H1 (cell line): ENCODE measurements at regions not wholly inside any gene's neighbourhood (a gene's known extent, or its start where the extent isn't known, plus 50 kb on each side); places are given as distances from the start of the nearest gene placed in this dataset.

Source experiments
- CTCF ChIA-PET: fragments of 300-600 bp; sonication (Branson Sonifier 250); formaldehyde crosslinking; loops from one replicate; lab custom pipeline; 2021; ENCODE audit not compliant: partially characterized antibody; lab: Charles Lee
- POLR2A ChIA-PET: fragments of 300-600 bp; sonication (Branson Sonifier 250); formaldehyde crosslinking; loops from one replicate; lab custom pipeline; 2021; ENCODE audit warnings: inconsistent platforms; ENCODE audit not compliant: partially characterized antibody; lab: Charles Lee
- DNase-seq, 2 experiments: peaks; one replicate each; pipeline versions ENCODE4 v3.0.0 to v3.0.0-alpha.2; 2010 to 2022; ENCODE audit warnings: low spot score in 2 of 2, low read depth in 1 of 2, mixed read lengths in 1 of 2
- FAIRE-seq: peaks from 2 replicates; lab custom pipeline; 2011; peaks lifted over from hg19 to GRCh38; lab: Jason Lieb, UNC
- H2AFZ ChIP-seq: 2 replicates; pipeline ENCODE4 v1.8.1; 2012; ENCODE audit warnings: low read length, inconsistent platforms
- H2AK5ac ChIP-seq: 2 replicates; pipeline ENCODE4 v1.6.1; 2013; ENCODE audit warnings: low read depth, low read length
- H2BK120ac ChIP-seq: replicated peaks from 2 replicates; pipeline ENCODE3; 2013; ENCODE audit warnings: low read depth, low read length, inconsistent platforms
- H2BK12ac ChIP-seq: 2 replicates; pipeline ENCODE4 v1.6.1; 2013; ENCODE audit warnings: low read depth, low read length
- H2BK15ac ChIP-seq: 2 replicates; pipeline ENCODE4 v1.6.1; 2013; ENCODE audit warnings: low read length
- H2BK20ac ChIP-seq: 2 replicates; pipeline ENCODE4 v1.6.1; 2013; ENCODE audit warnings: low read length
- H2BK5ac ChIP-seq: 2 replicates; pipeline ENCODE4 v1.6.1; 2013; ENCODE audit warnings: low read depth, low read length
- H3K14ac ChIP-seq: 2 replicates; pipeline ENCODE4 v1.6.1; 2013; ENCODE audit warnings: inconsistent platforms; ENCODE audit not compliant: insufficient read length
- H3K18ac ChIP-seq: 2 replicates; pipeline ENCODE4 v1.6.1; 2013; ENCODE audit warnings: low read length; ENCODE audit errors: extremely low read depth
- H3K23ac ChIP-seq: 2 replicates; pipeline ENCODE4 v1.6.1; 2013; ENCODE audit warnings: inconsistent platforms; ENCODE audit not compliant: insufficient read length
- H3K23me2 ChIP-seq: 2 replicates; pipeline ENCODE4 v1.6.1; 2013; ENCODE audit warnings: low read depth, low read length
- H3K27ac ChIP-seq: 2 replicates; pipeline ENCODE4 v1.6.1; 2011; ENCODE audit warnings: low read depth, low read length, inconsistent platforms
- H3K27me3 ChIP-seq, 4 experiments: replicated peaks in 1 of 4; 1 replicate in 1 of 4; 2 replicates in 3 of 4; pipeline versions ENCODE4 v1.6.1 to v1.8.1; 2011 to 2013; ENCODE audit warnings: low read length in 3 of 4, mild to moderate bottlenecking in 3 of 4, inconsistent platforms in 2 of 4, mixed read lengths in 2 of 4, moderate library complexity in 1 of 4; ENCODE audit not compliant: control insufficient read depth in 3 of 4, insufficient read depth in 3 of 4; ENCODE audit errors: extremely low read depth in 1 of 4
- H3K36me3 ChIP-seq, 4 experiments: 2 replicates each; pipeline versions ENCODE4 v1.6.1 to v1.8.1; 2011 to 2013; ENCODE audit warnings: mild to moderate bottlenecking in 4 of 4, low read length in 3 of 4, moderate library complexity in 2 of 4, control low read depth in 1 of 4, inconsistent platforms in 1 of 4; ENCODE audit not compliant: insufficient read depth in 4 of 4, control insufficient read depth in 2 of 4
- H3K4ac ChIP-seq: replicated peaks from 2 replicates; pipeline ENCODE3; 2013; ENCODE audit warnings: low read length, low read depth, mixed read lengths, inconsistent platforms; ENCODE audit not compliant: insufficient read length
- H3K4me1 ChIP-seq, 4 experiments: replicated peaks in 1 of 4; 1 replicate in 1 of 4; 2 replicates in 3 of 4; pipeline versions ENCODE4 v1.6.1 to v1.8.1; 2011 to 2013; ENCODE audit warnings: low read length in 3 of 4, inconsistent platforms in 2 of 4, mixed read lengths in 1 of 4; ENCODE audit not compliant: insufficient read depth in 4 of 4, control insufficient read depth in 3 of 4
- H3K4me2 ChIP-seq, 2 experiments: 2 replicates each; pipeline versions ENCODE4 v1.6.1 to v1.8.1; 2011 to 2013; ENCODE audit warnings: low read depth in 2 of 2, low read length in 2 of 2, control low read depth in 1 of 2, inconsistent platforms in 1 of 2, mild to moderate bottlenecking in 1 of 2; ENCODE audit not compliant: insufficient read depth in 1 of 2
- H3K4me3 ChIP-seq, 4 experiments: fragments of 200-600, 300-600 bp in 1 of 4; sonication (generic), shearing (Covaris generic), sonication (Bioruptor Twin) in 1 of 4; 2 replicates each; pipeline versions ENCODE4 v1.5.1 to v1.8.1; 2011 to 2016; ENCODE audit warnings: low read length in 4 of 4, low read depth in 3 of 4, control low read depth in 2 of 4, inconsistent platforms in 2 of 4, mild to moderate bottlenecking in 2 of 4, mixed read lengths in 1 of 4, moderate library complexity in 1 of 4; ENCODE audit not compliant: insufficient read depth in 2 of 4; ENCODE audit errors: extremely low read depth in 1 of 4
- H3K56ac ChIP-seq: replicated peaks from 2 replicates; pipeline ENCODE3; 2013; ENCODE audit warnings: low read depth, mild to moderate bottlenecking, mixed read lengths, low read length, inconsistent platforms; ENCODE audit not compliant: insufficient read length
- H3K79me1 ChIP-seq: 2 replicates; pipeline ENCODE4 v1.6.1; 2013; ENCODE audit warnings: low read depth, low read length, control low read depth
- H3K79me2 ChIP-seq, 2 experiments: 2 replicates each; pipeline versions ENCODE4 v1.6.1 to v1.8.1; 2012 to 2013; ENCODE audit warnings: low read length in 2 of 2, mild to moderate bottlenecking in 2 of 2, inconsistent platforms in 1 of 2; ENCODE audit not compliant: insufficient read depth in 2 of 2, control insufficient read depth in 1 of 2
- H3K9ac ChIP-seq, 4 experiments: replicated peaks in 1 of 4; 1 replicate in 1 of 4; 2 replicates in 3 of 4; pipeline versions ENCODE4 v1.6.1 to v1.8.1; 2011 to 2013; ENCODE audit warnings: low read depth in 3 of 4, low read length in 3 of 4, control low read depth in 2 of 4, mild to moderate bottlenecking in 2 of 4, moderate library complexity in 2 of 4, inconsistent platforms in 1 of 4; ENCODE audit errors: extremely low read depth in 1 of 4
- H3K9me3 ChIP-seq, 2 experiments: 2 replicates each; pipeline versions ENCODE4 v1.6.1 to v1.8.1; 2012 to 2013; ENCODE audit warnings: mild to moderate bottlenecking in 2 of 2, moderate library complexity in 2 of 2, control low read depth in 1 of 2, inconsistent platforms in 1 of 2, low read depth in 1 of 2, low read length in 1 of 2, mixed read lengths in 1 of 2; ENCODE audit not compliant: insufficient read depth in 2 of 2
- H4K20me1 ChIP-seq, 2 experiments: replicated peaks in 1 of 2; 2 replicates each; pipeline versions ENCODE3 to v1.8.1; 2011 to 2013; ENCODE audit warnings: inconsistent platforms in 2 of 2, low read length in 2 of 2, mild to moderate bottlenecking in 1 of 2; ENCODE audit not compliant: insufficient read depth in 2 of 2, control insufficient read depth in 1 of 2
- H4K5ac ChIP-seq: 2 replicates; pipeline ENCODE4 v1.6.1; 2013; ENCODE audit warnings: low read length, low read depth, mixed read lengths, inconsistent platforms; ENCODE audit not compliant: insufficient read length
- H4K8ac ChIP-seq: 2 replicates; pipeline ENCODE4 v1.8.0; 2013; ENCODE audit warnings: mild to moderate bottlenecking, moderate library complexity, low read length, inconsistent platforms; ENCODE audit not compliant: insufficient read depth; ENCODE audit errors: extremely low read depth
- H4K91ac ChIP-seq: replicated peaks from 2 replicates; pipeline ENCODE3; 2013; ENCODE audit warnings: low read length, mixed read lengths, inconsistent platforms; ENCODE audit not compliant: insufficient read length
- BCL11A ChIP-seq, 2 experiments: IDR thresholded peaks; one replicate each; pipeline ENCODE4 v1.6.1; 2011; ENCODE audit warnings: low read depth in 2 of 2, low read length in 2 of 2, mild to moderate bottlenecking in 2 of 2
- CBX8 ChIP-seq: fragments of 300-800, 300-1000 bp; sonication (generic); IDR thresholded peaks from 2 replicates; pipeline ENCODE4 v1.7.1; 2016; ENCODE audit warnings: low read depth, low read length, borderline replicate concordance
- EP300 ChIP-seq, 2 experiments: IDR thresholded peaks; 1 replicate in 1 of 2; 2 replicates in 1 of 2; pipeline ENCODE4 v1.6.1; 2011 to 2012; ENCODE audit warnings: low read depth in 2 of 2, low read length in 2 of 2, mild to moderate bottlenecking in 2 of 2, borderline replicate concordance in 1 of 2, inconsistent platforms in 1 of 2, moderate library complexity in 1 of 2
- RXRA ChIP-seq: IDR thresholded peaks from 2 replicates; pipeline ENCODE4 v1.6.1; 2011; ENCODE audit warnings: low read depth, mild to moderate bottlenecking, low read length, moderate library complexity; ENCODE audit not compliant: insufficient read depth
- WGBS, 2 experiments: shearing (Covaris generic) in 1 of 2; methylation state at CpG; one replicate each; pipeline versions ENCODE4 v1.1.6 to v1.1.7; 2013 to 2015; ENCODE audit warnings: low lambda C conversion rate in 2 of 2, mixed read lengths in 2 of 2, inconsistent platforms in 1 of 2, low coverage in 1 of 2, missing lambda C conversion rate in 1 of 2; ENCODE audit not compliant: insufficient replicate concordance in 2 of 2, insufficient coverage in 1 of 2, insufficient read length in 1 of 2; ENCODE audit errors: extremely low coverage in 1 of 2, missing lambda C conversion rate in 1 of 2; 5-methylcytosine and 5-hydroxymethylcytosine counted together

DNA sequence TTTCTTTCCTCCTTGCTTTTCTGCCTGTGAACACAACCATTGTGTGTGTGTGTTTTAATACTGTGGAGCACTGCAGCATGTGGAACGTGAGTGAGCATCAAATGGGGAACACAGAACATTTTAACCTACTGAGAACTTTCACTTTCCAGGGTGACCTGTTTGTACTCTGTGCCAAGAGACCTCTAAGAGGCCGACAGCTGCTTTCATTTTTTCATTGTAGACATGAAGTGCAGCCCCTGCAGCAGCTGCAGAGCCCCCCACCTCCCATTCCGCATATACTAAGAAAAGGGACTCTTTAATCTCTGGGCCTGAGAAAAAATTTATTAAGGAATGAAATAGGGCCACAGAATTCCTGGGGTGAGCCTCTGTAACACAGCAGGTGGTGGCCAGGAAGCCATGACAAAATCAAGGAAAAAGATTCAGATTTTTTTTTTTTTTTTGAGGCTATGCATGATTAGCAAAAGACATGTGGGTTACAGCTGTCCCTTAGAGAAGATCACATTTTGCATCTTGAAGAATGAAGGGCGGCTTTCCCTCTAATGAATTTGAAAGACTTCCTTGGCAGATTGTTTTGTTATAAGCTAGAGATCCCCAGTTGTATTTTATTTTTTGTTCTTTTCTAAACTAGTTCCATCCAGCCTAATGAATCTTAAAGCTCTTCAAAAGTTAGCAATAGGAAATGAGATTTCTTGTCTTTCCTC is 503.4 kb downstream of the CD109 start:
- POLR2A ChIA-PET: interaction anchor here (0.6 kb wide), 1 partner anchor 210 kb away, joined by 3 read pairs; no protein-coding TSS in a partner anchor
- Histone ChIP-seq H2BK120ac (no peak overlapping the region), H2BK12ac (no peak overlapping the region), H3K18ac (no peak overlapping the region), H4K91ac (no peak overlapping the region), H2AFZ (no peak overlapping the region), H3K36me3 (no peaks in the 10 kb centered on the region), H3K4me1 (peaks cover 0 to 3% (median 2%) of the 10 kb centered on the region in 4 experiments; a peak in 3 of 7 replicates), H3K4me3 (no peak overlapping the region), H2BK5ac (no peak overlapping the region), H4K5ac (no peak overlapping the region), H3K79me1 (no peaks in the 10 kb centered on the region), H3K9ac (no peak overlapping the region), H2BK20ac (no peak overlapping the region), H3K4ac (no peak overlapping the region), H3K23ac (no peak overlapping the region), H3K79me2 (no peaks in the 10 kb centered on the region), H3K4me2 (no peak overlapping the region), H3K56ac (no peak overlapping the region), H3K9me3 (no peaks in the 10 kb centered on the region; a peak in 1 of 4 replicates), H3K27me3 (no peaks in the 10 kb centered on the region), H4K20me1 (no peaks in the 10 kb centered on the region), H2BK15ac (no peak overlapping the region), H4K8ac (no peak overlapping the region), H2AK5ac (no peak overlapping the region), H3K23me2 (no peaks in the 10 kb centered on the region), H3K27ac (no peak overlapping the region), H3K14ac (no peak overlapping the region)
- no peak for FAIRE-seq
- DNase-seq: no peak
- WGBS, 2 experiments: 82% methylated on average over 4 of the region's 4 CpGs; no CpG with 5 or more reads in 1 of the 2 experiments
- CTCF ChIA-PET: interaction anchor here (0.7 kb wide), 1 partner anchor 116 kb away, joined by 3 read pairs; no protein-coding TSS in a partner anchor
- TF ChIP-seq RXRA (no peak), CBX8 (no peak), BCL11A (IDR thresholded peaks at IDR 0.05; ENCODE audit: low read depth in 2 of 2, low read length in 2 of 2) (no peak), EP300 (IDR thresholded peaks at IDR 0.05; ENCODE audit: borderline replicate concordance in 1 of 2, low read depth in 2 of 2, low read length in 2 of 2) (no peak)
